ENCODE measurements at regions not wholly inside any gene's neighbourhood (a gene's known extent, or its start where the extent isn't known, plus 50 kb on each side); places are given as distances from the start of the nearest gene placed in this dataset.
"Not testable (repeated sequence)": the region's sequence is repeated elsewhere in the genome, so short reads cannot be mapped to it uniquely, and the experiment has no call there.

GRCh38 chr7:10455936-10456335 lies 517.7 kb upstream of the PHF14 start:
- no peak overlapping the region for H3K27ac ChIP-seq
- TF ChIP-seq EP300 (IDR thresholded peaks at IDR 0.05) (no peak), CTCF (IDR thresholded peaks at IDR 0.05) (no peak), POLR2AphosphoS5 (IDR thresholded peaks at IDR 0.05) (no peak), POLR2A (IDR thresholded peaks at IDR 0.05) (no peak)
- peaks cover 0 to 19% (median 0%) of the 10 kb centered on the region in 3 donors for H3K9me3 ChIP-seq
- H3K4me1 ChIP-seq, result no peaks in the 10 kb centered on the region
- no peak overlapping the region for H3K4me3 ChIP-seq
- H3K36me3 ChIP-seq, result no peaks in the 10 kb centered on the region
- H3K27me3 ChIP-seq, result no peaks in the 10 kb centered on the region
- no peak for ATAC-seq

GRCh38 chr7:10460474-10460873 lies 513.2 kb upstream of the PHF14 start:
- H3K4me1 ChIP-seq, result no peaks in the 10 kb centered on the region
- no peak overlapping the region for H3K4me3 ChIP-seq
- TF ChIP-seq EP300 (IDR thresholded peaks at IDR 0.05) (no peak), CTCF (IDR thresholded peaks at IDR 0.05) (no peak), POLR2AphosphoS5 (IDR thresholded peaks at IDR 0.05) (no peak), POLR2A (IDR thresholded peaks at IDR 0.05) (no peak)
- H3K27ac ChIP-seq, result no peak overlapping the region
- peaks cover 0 to 13% (median 0%) of the 10 kb centered on the region in 3 donors for H3K9me3 ChIP-seq
- no peaks in the 10 kb centered on the region for H3K36me3 ChIP-seq
- no peaks in the 10 kb centered on the region for H3K27me3 ChIP-seq
- no peak for ATAC-seq
- WGBS, 2 donors (ENCODE audit: low coverage in 1 of 2), result 72 to 95% methylated on average over 2 of the region's 2 CpGs

- no peaks in the 10 kb centered on the region for H3K36me3 ChIP-seq
- H3K4me1 ChIP-seq, result no peaks in the 10 kb centered on the region
- TF ChIP-seq POLR2AphosphoS5 (IDR thresholded peaks at IDR 0.05) (no peak), EP300 (IDR thresholded peaks at IDR 0.05) (no peak), CTCF (IDR thresholded peaks at IDR 0.05) (no peak), POLR2A (IDR thresholded peaks at IDR 0.05) (no peak)
- ATAC-seq, result no peak
- no peaks in the 10 kb centered on the region for H3K9me3 ChIP-seq
- no peak overlapping the region for H3K27ac ChIP-seq
- no peak overlapping the region for H3K4me3 ChIP-seq
- H3K27me3 ChIP-seq, result no peaks in the 10 kb centered on the region
Measured at GRCh38 chr7:10463701-10464100, 510.0 kb upstream of the PHF14 start.

GRCh38 chr7:10465536-10465935 lies 508.1 kb upstream of the PHF14 start:
- H3K9me3 ChIP-seq, H3K27ac ChIP-seq, H3K27me3 ChIP-seq, H3K4me1 ChIP-seq, ATAC-seq, H3K4me3 ChIP-seq, H3K36me3 ChIP-seq: not testable (repeated sequence)
- WGBS, 2 donors (ENCODE audit: low coverage in 1 of 2), result no CpG with 5 or more reads among the region's 30 CpGs

- Histone ChIP-seq H3K27me3 (no peaks in the 10 kb centered on the region), H3K4me1 (no peaks in the 10 kb centered on the region), H3K9me3 (no peaks in the 10 kb centered on the region), H3K36me3 (no peaks in the 10 kb centered on the region), H3K4me3 (no peak overlapping the region), H3K27ac (no peak overlapping the region)
- TF ChIP-seq POLR2AphosphoS5 (IDR thresholded peaks at IDR 0.05) (no peak), CTCF (IDR thresholded peaks at IDR 0.05) (no peak), POLR2A (IDR thresholded peaks at IDR 0.05) (no peak), EP300 (IDR thresholded peaks at IDR 0.05) (no peak)
- WGBS, 2 donors (ENCODE audit: low coverage in 1 of 2), result 90 to 91% methylated on average over 6 of the region's 6 CpGs
- ATAC-seq, result no peak
Measured at GRCh38 chr7:10468908-10469307, 504.8 kb upstream of the PHF14 start.

GRCh38 chr7:10469476-10469875 lies 504.2 kb upstream of the PHF14 start:
- TF ChIP-seq POLR2AphosphoS5 (IDR thresholded peaks at IDR 0.05), result no peak
- Histone ChIP-seq H3K27me3 (no peaks in the 10 kb centered on the region), H3K4me3 (no peak overlapping the region), H3K36me3 (no peaks in the 10 kb centered on the region), H3K4me1 (no peaks in the 10 kb centered on the region), H3K27ac (no peak overlapping the region), H3K9me3 (no peaks in the 10 kb centered on the region)
- WGBS, 2 donors (ENCODE audit: low coverage in 1 of 2), result 53 to 75% methylated on average over 7 of the region's 7 CpGs
- ATAC-seq, result no peak
